ENCODE measurements at regions not wholly inside any gene's neighbourhood (a gene's known extent, or its start where the extent isn't known, plus 50 kb on each side); places are given as distances from the start of the nearest gene placed in this dataset.

GRCh38 chr9:111222757-111223156, 107.3 kb downstream of the OR2K2 start:
- Histone ChIP-seq H2BK15ac (ENCODE audit: low read depth, poor library complexity, severe bottlenecking) (no peak overlapping the region), H2AK5ac (ENCODE audit: low read length, severe bottlenecking) (no peak overlapping the region), H3K36me3 (ENCODE audit: control insufficient read depth in 1 of 2, insufficient read depth in 2 of 2, low read depth in 1 of 2, low read length in 2 of 2) (no peaks in the 10 kb centered on the region), H3K27me3 (ENCODE audit: control insufficient read depth in 1 of 2, insufficient read depth in 1 of 2, low read length in 2 of 2) (no peaks in the 10 kb centered on the region), H2BK5ac (ENCODE audit: low read depth, low read length, poor library complexity, severe bottlenecking) (no peak overlapping the region), H3K9ac (ENCODE audit: low read length) (no peak overlapping the region), H4K91ac (ENCODE audit: low read length) (no peak overlapping the region), H3K27ac (ENCODE audit: low read length, poor library complexity, severe bottlenecking) (no peak overlapping the region), H3K23ac (ENCODE audit: low read length in 2 of 2) (no peak overlapping the region), H3K9me3 (ENCODE audit: control insufficient read depth, low read length) (no peaks in the 10 kb centered on the region), H2AFZ (ENCODE audit: low read depth, low read length) (no peak overlapping the region), H3K4me3 (ENCODE audit: insufficient read depth in 1 of 2, low read depth in 1 of 2, low read length in 2 of 2) (no peak overlapping the region), H3K4me2 (ENCODE audit: low read length, poor library complexity, severe bottlenecking) (no peak overlapping the region), H3K14ac (ENCODE audit: low read length in 2 of 2) (no peak overlapping the region), H4K8ac (ENCODE audit: low read length) (no peak overlapping the region), H3K79me1 (replicated peaks; ENCODE audit: low read length, poor library complexity, severe bottlenecking) (no peaks in the 10 kb centered on the region), H3K18ac (ENCODE audit: low read depth in 1 of 2, low read length in 2 of 2) (no peak overlapping the region), H2BK120ac (ENCODE audit: low read depth, low read length) (no peak overlapping the region), H3K4ac (ENCODE audit: low read depth in 1 of 2, low read length in 2 of 2) (no peak overlapping the region), H3K4me1 (ENCODE audit: control insufficient read depth, insufficient read depth, low read depth, low read length) (no peaks in the 10 kb centered on the region), H2BK12ac (ENCODE audit: low read length in 2 of 2) (no peak overlapping the region)
- no peak for DNase-seq
- WGBS = 100% methylated on average over 1 of the region's 1 CpG

- H3K36me3 ChIP-seq (ENCODE audit: control insufficient read depth in 1 of 2, insufficient read depth in 2 of 2, low read depth in 1 of 2, low read length in 2 of 2) = no peaks in the 10 kb centered on the region
- H3K18ac ChIP-seq (ENCODE audit: low read depth in 1 of 2, low read length in 2 of 2) = no peak overlapping the region
- H3K4me3 ChIP-seq (ENCODE audit: insufficient read depth in 1 of 2, low read depth in 1 of 2, low read length in 2 of 2) = no peak overlapping the region
- H3K23ac ChIP-seq (ENCODE audit: low read length in 2 of 2) = no peak overlapping the region
- no peaks in the 10 kb centered on the region for H3K27me3 ChIP-seq (ENCODE audit: control insufficient read depth in 1 of 2, insufficient read depth in 1 of 2, low read length in 2 of 2)
- H2AFZ ChIP-seq (ENCODE audit: low read depth, low read length) = no peak overlapping the region
- no peaks in the 10 kb centered on the region for H3K79me1 ChIP-seq (replicated peaks; ENCODE audit: low read length, poor library complexity, severe bottlenecking)
- no peak overlapping the region for H3K4ac ChIP-seq (ENCODE audit: low read depth in 1 of 2, low read length in 2 of 2)
- H3K9ac ChIP-seq (ENCODE audit: low read length) = no peak overlapping the region
- no peak overlapping the region for H4K8ac ChIP-seq (ENCODE audit: low read length)
- no peak overlapping the region for H2BK5ac ChIP-seq (ENCODE audit: low read depth, low read length, poor library complexity, severe bottlenecking)
- no peaks in the 10 kb centered on the region for H3K4me1 ChIP-seq (ENCODE audit: control insufficient read depth, insufficient read depth, low read depth, low read length)
- no peak overlapping the region for H2AK5ac ChIP-seq (ENCODE audit: low read length, severe bottlenecking)
- no peak for DNase-seq
- no peak overlapping the region for H2BK12ac ChIP-seq (ENCODE audit: low read length in 2 of 2)
- H3K27ac ChIP-seq (ENCODE audit: low read length, poor library complexity, severe bottlenecking) = no peak overlapping the region
- H3K4me2 ChIP-seq (ENCODE audit: low read length, poor library complexity, severe bottlenecking) = no peak overlapping the region
- H3K9me3 ChIP-seq (ENCODE audit: control insufficient read depth, low read length) = no peaks in the 10 kb centered on the region
- no peak overlapping the region for H3K14ac ChIP-seq (ENCODE audit: low read length in 2 of 2)
- 97% methylated on average over 5 of the region's 6 CpGs for WGBS
- H4K91ac ChIP-seq (ENCODE audit: low read length) = no peak overlapping the region
- H2BK15ac ChIP-seq (ENCODE audit: low read depth, poor library complexity, severe bottlenecking) = no peak overlapping the region
- no peak overlapping the region for H2BK120ac ChIP-seq (ENCODE audit: low read depth, low read length)
Observed at GRCh38 chr9:111212874-111213273, 117.2 kb downstream of the OR2K2 start.

- Histone ChIP-seq H3K9me3 (ENCODE audit: control insufficient read depth, low read length) (peaks cover 26% of the 10 kb centered on the region), H3K14ac (ENCODE audit: low read length in 2 of 2) (no peak overlapping the region), H2BK15ac (ENCODE audit: low read depth, poor library complexity, severe bottlenecking) (no peak overlapping the region), H3K4me2 (ENCODE audit: low read length, poor library complexity, severe bottlenecking) (no peak overlapping the region), H3K18ac (ENCODE audit: low read depth in 1 of 2, low read length in 2 of 2) (no peak overlapping the region), H3K23ac (ENCODE audit: low read length in 2 of 2) (no peak overlapping the region), H2BK120ac (ENCODE audit: low read depth, low read length) (no peak overlapping the region), H3K79me1 (replicated peaks; ENCODE audit: low read length, poor library complexity, severe bottlenecking) (no peaks in the 10 kb centered on the region), H4K8ac (ENCODE audit: low read length) (no peak overlapping the region), H3K9ac (ENCODE audit: low read length) (no peak overlapping the region), H2AFZ (ENCODE audit: low read depth, low read length) (no peak overlapping the region), H3K27me3 (ENCODE audit: control insufficient read depth in 1 of 2, insufficient read depth in 1 of 2, low read length in 2 of 2) (no peaks in the 10 kb centered on the region), H3K4ac (ENCODE audit: low read depth in 1 of 2, low read length in 2 of 2) (no peak overlapping the region), H3K36me3 (ENCODE audit: control insufficient read depth in 1 of 2, insufficient read depth in 2 of 2, low read depth in 1 of 2, low read length in 2 of 2) (no peaks in the 10 kb centered on the region), H4K91ac (ENCODE audit: low read length) (no peak overlapping the region), H2AK5ac (ENCODE audit: low read length, severe bottlenecking) (no peak overlapping the region), H3K4me1 (ENCODE audit: control insufficient read depth, insufficient read depth, low read depth, low read length) (no peaks in the 10 kb centered on the region), H2BK5ac (ENCODE audit: low read depth, low read length, poor library complexity, severe bottlenecking) (no peak overlapping the region), H3K4me3 (ENCODE audit: insufficient read depth in 1 of 2, low read depth in 1 of 2, low read length in 2 of 2) (no peak overlapping the region), H3K27ac (ENCODE audit: low read length, poor library complexity, severe bottlenecking) (no peak overlapping the region), H2BK12ac (ENCODE audit: low read length in 2 of 2) (no peak overlapping the region)
- no peak for DNase-seq
Observed at GRCh38 chr9:111198936-111199335, 131.1 kb downstream of the OR2K2 start.

GRCh38 chr9:111197256-111197655, 132.8 kb downstream of the OR2K2 start:
- H3K4me3 ChIP-seq (ENCODE audit: insufficient read depth in 1 of 2, low read depth in 1 of 2, low read length in 2 of 2) = no peak overlapping the region
- H2BK120ac ChIP-seq (ENCODE audit: low read depth, low read length) = no peak overlapping the region
- H2AFZ ChIP-seq (ENCODE audit: low read depth, low read length) = no peak overlapping the region
- no peak overlapping the region for H3K23ac ChIP-seq (ENCODE audit: low read length in 2 of 2)
- no peak overlapping the region for H2BK12ac ChIP-seq (ENCODE audit: low read length in 2 of 2)
- no peak overlapping the region for H3K14ac ChIP-seq (ENCODE audit: low read length in 2 of 2)
- no peak overlapping the region for H2BK15ac ChIP-seq (ENCODE audit: low read depth, poor library complexity, severe bottlenecking)
- peaks cover 14% of the 10 kb centered on the region for H3K9me3 ChIP-seq (ENCODE audit: control insufficient read depth, low read length)
- no peaks in the 10 kb centered on the region for H3K4me1 ChIP-seq (ENCODE audit: control insufficient read depth, insufficient read depth, low read depth, low read length)
- H3K79me1 ChIP-seq (replicated peaks; ENCODE audit: low read length, poor library complexity, severe bottlenecking) = no peaks in the 10 kb centered on the region
- H4K91ac ChIP-seq (ENCODE audit: low read length) = no peak overlapping the region
- no peak overlapping the region for H3K9ac ChIP-seq (ENCODE audit: low read length)
- H4K8ac ChIP-seq (ENCODE audit: low read length) = no peak overlapping the region
- H3K4me2 ChIP-seq (ENCODE audit: low read length, poor library complexity, severe bottlenecking) = no peak overlapping the region
- no peak overlapping the region for H3K18ac ChIP-seq (ENCODE audit: low read depth in 1 of 2, low read length in 2 of 2)
- no peaks in the 10 kb centered on the region for H3K27me3 ChIP-seq (ENCODE audit: control insufficient read depth in 1 of 2, insufficient read depth in 1 of 2, low read length in 2 of 2)
- no peaks in the 10 kb centered on the region for H3K36me3 ChIP-seq (ENCODE audit: control insufficient read depth in 1 of 2, insufficient read depth in 2 of 2, low read depth in 1 of 2, low read length in 2 of 2)
- H3K4ac ChIP-seq (ENCODE audit: low read depth in 1 of 2, low read length in 2 of 2) = no peak overlapping the region
- no peak overlapping the region for H2AK5ac ChIP-seq (ENCODE audit: low read length, severe bottlenecking)
- no peak for DNase-seq
- H3K27ac ChIP-seq (ENCODE audit: low read length, poor library complexity, severe bottlenecking) = no peak overlapping the region
- no peak overlapping the region for H2BK5ac ChIP-seq (ENCODE audit: low read depth, low read length, poor library complexity, severe bottlenecking)
